ENCODE measurements at regions not wholly inside any gene's neighbourhood (a gene's known extent, or its start where the extent isn't known, plus 50 kb on each side); places are given as distances from the start of the nearest gene placed in this dataset.

- Histone ChIP-seq H3K4me2 (ENCODE audit: insufficient read depth, low read length) (no peak overlapping the region), H3K4me3 (ENCODE audit: low read depth in 1 of 2, low read length in 2 of 2) (no peak overlapping the region), H3K27me3 (ENCODE audit: insufficient read depth, low read length, poor library complexity) (no peaks in the 10 kb centered on the region), H4K20me1 (ENCODE audit: insufficient read depth, low read length) (no peaks in the 10 kb centered on the region), H3K27ac (ENCODE audit: low read length) (no peak overlapping the region), H3K9ac (ENCODE audit: low read depth, low read length) (no peak overlapping the region), H2AFZ (ENCODE audit: low read depth, low read length) (no peak overlapping the region), H3K79me2 (ENCODE audit: insufficient read depth, low read length) (no peaks in the 10 kb centered on the region), H3K36me3 (ENCODE audit: insufficient read depth, low read length) (no peaks in the 10 kb centered on the region), H3K9me3 (ENCODE audit: insufficient read depth, low read length, severe bottlenecking) (no peaks in the 10 kb centered on the region), H3K4me1 (ENCODE audit: insufficient read depth, low read length) (no peaks in the 10 kb centered on the region)
- DNase-seq, result no peak
- ATAC-seq (ENCODE audit: insufficient read depth, low read depth), result no peak
- TF ChIP-seq EZH2 (IDR thresholded peaks at IDR 0.05; ENCODE audit: borderline replicate concordance, low read depth, low read length, severe bottlenecking), result no peak
- TF ChIP-seq, protein P1, sequence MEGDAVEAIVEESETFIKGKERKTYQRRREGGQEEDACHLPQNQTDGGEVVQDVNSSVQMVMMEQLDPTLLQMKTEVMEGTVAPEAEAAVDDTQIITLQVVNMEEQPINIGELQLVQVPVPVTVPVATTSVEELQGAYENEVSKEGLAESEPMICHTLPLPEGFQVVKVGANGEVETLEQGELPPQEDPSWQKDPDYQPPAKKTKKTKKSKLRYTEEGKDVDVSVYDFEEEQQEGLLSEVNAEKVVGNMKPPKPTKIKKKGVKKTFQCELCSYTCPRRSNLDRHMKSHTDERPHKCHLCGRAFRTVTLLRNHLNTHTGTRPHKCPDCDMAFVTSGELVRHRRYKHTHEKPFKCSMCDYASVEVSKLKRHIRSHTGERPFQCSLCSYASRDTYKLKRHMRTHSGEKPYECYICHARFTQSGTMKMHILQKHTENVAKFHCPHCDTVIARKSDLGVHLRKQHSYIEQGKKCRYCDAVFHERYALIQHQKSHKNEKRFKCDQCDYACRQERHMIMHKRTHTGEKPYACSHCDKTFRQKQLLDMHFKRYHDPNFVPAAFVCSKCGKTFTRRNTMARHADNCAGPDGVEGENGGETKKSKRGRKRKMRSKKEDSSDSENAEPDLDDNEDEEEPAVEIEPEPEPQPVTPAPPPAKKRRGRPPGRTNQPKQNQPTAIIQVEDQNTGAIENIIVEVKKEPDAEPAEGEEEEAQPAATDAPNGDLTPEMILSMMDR (IDR thresholded peaks at IDR 0.05; ENCODE audit: borderline replicate concordance, extremely low read depth, low read length, poor library complexity, severe bottlenecking), result no peak
These were observed 91.4 kb downstream of the HS3ST1 start for GRCh38 chr4:11337287-11337686.

DNA sequence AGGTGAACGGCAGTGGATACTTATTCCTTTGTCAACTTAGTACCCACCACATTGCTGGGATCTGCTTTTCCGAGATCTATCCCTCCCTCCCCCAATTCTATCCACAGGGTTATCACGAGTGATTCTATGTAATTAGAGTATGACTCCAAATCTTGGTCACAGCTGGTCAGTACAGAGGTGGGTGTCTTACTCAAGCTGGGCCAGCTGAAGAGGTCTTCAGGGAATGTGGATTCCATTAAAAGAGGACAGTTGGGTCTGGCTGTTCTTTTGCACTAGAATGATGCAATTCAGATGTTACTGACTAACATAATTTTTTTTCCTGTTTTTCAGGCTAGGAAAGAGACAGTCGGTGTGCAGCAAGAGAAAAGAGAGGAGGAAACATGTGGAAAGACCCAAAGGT, 92.3 kb downstream of the HS3ST1 start:
- Histone ChIP-seq H3K4me1 (ENCODE audit: insufficient read depth, low read length) (no peaks in the 10 kb centered on the region), H3K4me3 (ENCODE audit: low read depth in 1 of 2, low read length in 2 of 2) (no peak overlapping the region), H3K36me3 (ENCODE audit: insufficient read depth, low read length) (no peaks in the 10 kb centered on the region), H3K27ac (ENCODE audit: low read length) (no peak overlapping the region), H4K20me1 (ENCODE audit: insufficient read depth, low read length) (no peaks in the 10 kb centered on the region), H2AFZ (ENCODE audit: low read depth, low read length) (no peak overlapping the region), H3K9me3 (ENCODE audit: insufficient read depth, low read length, severe bottlenecking) (no peaks in the 10 kb centered on the region), H3K9ac (ENCODE audit: low read depth, low read length) (no peak overlapping the region), H3K27me3 (ENCODE audit: insufficient read depth, low read length, poor library complexity) (no peaks in the 10 kb centered on the region), H3K79me2 (ENCODE audit: insufficient read depth, low read length) (no peaks in the 10 kb centered on the region), H3K4me2 (ENCODE audit: insufficient read depth, low read length) (no peak overlapping the region)
- TF ChIP-seq, protein P1 (IDR thresholded peaks at IDR 0.05; ENCODE audit: borderline replicate concordance, extremely low read depth, low read length, poor library complexity, severe bottlenecking), result no peak
- TF ChIP-seq EZH2 (IDR thresholded peaks at IDR 0.05; ENCODE audit: borderline replicate concordance, low read depth, low read length, severe bottlenecking), result no peak
- no peak for ATAC-seq (ENCODE audit: insufficient read depth, low read depth)
- no peak for DNase-seq

DNA sequence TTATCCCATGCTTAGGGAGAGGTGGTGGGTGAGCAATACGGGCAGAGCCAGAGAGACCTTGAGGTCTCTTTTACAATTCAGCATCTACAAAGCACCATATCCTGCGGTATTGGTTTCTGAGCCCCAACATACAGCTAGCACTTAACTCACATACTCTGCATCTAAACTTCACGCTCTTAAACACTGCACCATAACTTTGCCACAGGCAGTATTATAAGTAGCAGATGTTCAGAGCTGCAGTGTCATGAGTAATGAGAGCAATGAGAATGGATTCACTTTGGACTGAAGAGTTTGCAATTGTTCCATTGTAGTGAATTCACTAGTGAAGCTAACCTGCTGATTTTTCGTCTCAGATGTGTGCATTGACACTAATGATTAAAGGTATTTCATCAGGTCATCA, 93.8 kb downstream of the HS3ST1 start:
- Histone ChIP-seq H2AFZ (ENCODE audit: low read depth, low read length) (no peak overlapping the region), H3K4me2 (ENCODE audit: insufficient read depth, low read length) (no peak overlapping the region), H3K27ac (ENCODE audit: low read length) (no peak overlapping the region), H3K9me3 (ENCODE audit: insufficient read depth, low read length, severe bottlenecking) (no peaks in the 10 kb centered on the region), H3K27me3 (ENCODE audit: insufficient read depth, low read length, poor library complexity) (no peaks in the 10 kb centered on the region), H3K36me3 (ENCODE audit: insufficient read depth, low read length) (no peaks in the 10 kb centered on the region), H3K4me1 (ENCODE audit: insufficient read depth, low read length) (no peaks in the 10 kb centered on the region), H3K79me2 (ENCODE audit: insufficient read depth, low read length) (no peaks in the 10 kb centered on the region), H4K20me1 (ENCODE audit: insufficient read depth, low read length) (no peaks in the 10 kb centered on the region), H3K4me3 (ENCODE audit: low read depth in 1 of 2, low read length in 2 of 2) (no peak overlapping the region), H3K9ac (ENCODE audit: low read depth, low read length) (no peak overlapping the region)
- ATAC-seq (ENCODE audit: insufficient read depth, low read depth) (no peak), DNase-seq (no peak)
- TF ChIP-seq EZH2 (IDR thresholded peaks at IDR 0.05; ENCODE audit: borderline replicate concordance, low read depth, low read length, severe bottlenecking), result no peak
- TF ChIP-seq, protein P1 (IDR thresholded peaks at IDR 0.05; ENCODE audit: borderline replicate concordance, extremely low read depth, low read length, poor library complexity, severe bottlenecking), result no peak

DNA sequence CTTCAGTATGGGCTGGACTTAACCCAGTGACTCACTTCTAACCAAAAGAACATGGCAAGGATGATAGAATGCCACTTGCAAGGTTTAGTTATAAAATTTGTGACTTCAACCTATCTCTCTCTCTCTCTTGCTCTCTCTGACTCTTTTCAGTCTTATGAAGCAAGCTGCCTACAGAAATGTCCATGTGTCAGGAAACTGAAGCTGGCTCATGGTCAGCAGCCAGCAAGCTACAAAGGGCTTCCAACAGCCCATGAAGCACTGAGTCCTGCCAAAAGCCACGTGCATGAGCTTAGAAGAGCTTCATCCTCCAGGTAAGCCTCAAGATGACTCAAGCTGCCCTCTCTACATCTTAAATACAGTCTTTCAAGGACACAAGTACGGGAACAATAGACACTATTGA, 100.3 kb downstream of the HS3ST1 start:
- Histone ChIP-seq H4K20me1 (ENCODE audit: insufficient read depth, low read length) (no peaks in the 10 kb centered on the region), H3K36me3 (ENCODE audit: insufficient read depth, low read length) (no peaks in the 10 kb centered on the region), H3K9me3 (ENCODE audit: insufficient read depth, low read length, severe bottlenecking) (peaks cover 5% of the 10 kb centered on the region), H3K4me2 (ENCODE audit: insufficient read depth, low read length) (no peak overlapping the region), H2AFZ (ENCODE audit: low read depth, low read length) (no peak overlapping the region), H3K4me1 (ENCODE audit: insufficient read depth, low read length) (no peaks in the 10 kb centered on the region), H3K27ac (ENCODE audit: low read length) (no peak overlapping the region), H3K27me3 (ENCODE audit: insufficient read depth, low read length, poor library complexity) (no peaks in the 10 kb centered on the region), H3K9ac (ENCODE audit: low read depth, low read length) (no peak overlapping the region), H3K4me3 (ENCODE audit: low read depth in 1 of 2, low read length in 2 of 2) (no peak overlapping the region), H3K79me2 (ENCODE audit: insufficient read depth, low read length) (no peaks in the 10 kb centered on the region)
- DNase-seq, result no peak
- TF ChIP-seq, protein P1 (IDR thresholded peaks at IDR 0.05; ENCODE audit: borderline replicate concordance, extremely low read depth, low read length, poor library complexity, severe bottlenecking), result no peak
- TF ChIP-seq EZH2 (IDR thresholded peaks at IDR 0.05; ENCODE audit: borderline replicate concordance, low read depth, low read length, severe bottlenecking), result no peak
- ATAC-seq (ENCODE audit: insufficient read depth, low read depth), result no peak

Measured in DND-41 (cell line).